ENCODE measurements at regions not wholly inside any gene's neighbourhood (a gene's known extent, or its start where the extent isn't known, plus 50 kb on each side); places are given as distances from the start of the nearest gene placed in this dataset.
"Not testable (repeated sequence)": the region's sequence is repeated elsewhere in the genome, so short reads cannot be mapped to it uniquely, and the experiment has no call there.

DNA sequence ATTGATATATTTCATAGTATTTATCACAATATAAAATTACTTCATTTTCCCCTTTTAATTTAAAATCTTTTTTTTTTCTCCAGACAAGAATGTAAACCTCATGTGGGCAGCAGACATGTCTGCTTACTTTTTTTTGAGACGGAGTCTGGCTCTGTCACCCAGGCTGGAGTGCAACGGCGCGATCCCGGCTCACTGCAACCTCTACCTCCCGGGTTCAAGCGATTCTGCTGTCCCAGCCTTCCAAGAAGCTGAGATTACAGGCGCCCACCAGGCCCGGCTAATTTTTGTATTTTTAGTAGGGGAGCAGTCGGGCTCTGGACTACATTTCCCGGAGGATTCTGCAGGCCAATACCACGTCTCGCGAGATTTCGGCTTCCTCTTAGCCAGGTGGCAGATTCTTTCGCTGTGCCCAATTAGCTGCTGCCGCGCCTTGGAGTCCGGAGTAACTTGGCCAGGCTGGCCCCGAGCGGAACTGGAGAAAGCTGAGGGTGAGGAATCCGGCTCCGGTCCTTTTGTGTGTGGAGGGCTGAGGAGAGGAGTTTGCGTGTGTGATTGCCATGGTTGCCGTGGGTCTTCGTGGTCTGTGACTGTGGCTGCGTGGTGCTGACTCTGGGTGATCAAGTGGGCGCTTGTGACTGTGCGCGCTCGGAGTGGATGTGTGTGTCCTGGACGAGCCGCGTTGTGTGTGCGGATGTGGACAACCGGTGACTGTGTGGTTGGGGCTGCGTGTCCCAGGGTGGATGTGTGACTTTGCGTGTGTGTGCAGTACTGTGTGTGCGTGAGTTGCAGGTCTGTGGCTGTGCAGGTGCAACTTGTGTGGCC, 313.0 kb upstream of the ZNF337 start:
- H3K4me1 Mint-ChIP-seq; H3K9me3 Mint-ChIP-seq (ENCODE audit: low read depth); ATAC-seq; H3K36me3 Mint-ChIP-seq; H3K27me3 Mint-ChIP-seq; CTCF ChIA-PET: not testable (repeated sequence)
- DNase-seq: peak; percentile 69
- peak overlapping the region; percentile 77 for H3K27ac Mint-ChIP-seq
- H3K4me3 Mint-ChIP-seq: peak overlapping the region; percentile 84

DNA sequence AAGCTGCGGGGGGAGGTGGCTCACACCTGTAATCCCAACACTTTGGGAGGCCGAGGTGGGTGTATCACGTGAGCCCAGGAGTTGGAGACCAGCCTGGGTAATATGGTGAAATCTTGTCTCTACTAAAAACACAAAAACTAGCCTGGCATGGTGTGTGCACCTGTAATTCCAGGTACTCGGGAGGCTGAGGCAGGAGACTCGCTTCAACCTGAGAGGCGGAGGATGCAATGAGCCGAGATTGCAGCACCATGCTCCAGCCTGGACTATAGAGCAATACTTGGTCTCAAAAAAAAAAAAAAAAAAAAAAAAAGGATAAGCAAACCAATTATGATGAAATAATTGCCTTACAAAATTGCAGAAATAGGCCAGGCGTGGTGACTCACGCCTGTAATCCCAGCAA, 311.4 kb upstream of the ZNF337 start:
- H3K27me3 Mint-ChIP-seq; H3K4me1 Mint-ChIP-seq; H3K27ac Mint-ChIP-seq; CTCF ChIA-PET; ATAC-seq; DNase-seq; H3K4me3 Mint-ChIP-seq; H3K36me3 Mint-ChIP-seq; H3K9me3 Mint-ChIP-seq (ENCODE audit: low read depth): not testable (repeated sequence)

DNA sequence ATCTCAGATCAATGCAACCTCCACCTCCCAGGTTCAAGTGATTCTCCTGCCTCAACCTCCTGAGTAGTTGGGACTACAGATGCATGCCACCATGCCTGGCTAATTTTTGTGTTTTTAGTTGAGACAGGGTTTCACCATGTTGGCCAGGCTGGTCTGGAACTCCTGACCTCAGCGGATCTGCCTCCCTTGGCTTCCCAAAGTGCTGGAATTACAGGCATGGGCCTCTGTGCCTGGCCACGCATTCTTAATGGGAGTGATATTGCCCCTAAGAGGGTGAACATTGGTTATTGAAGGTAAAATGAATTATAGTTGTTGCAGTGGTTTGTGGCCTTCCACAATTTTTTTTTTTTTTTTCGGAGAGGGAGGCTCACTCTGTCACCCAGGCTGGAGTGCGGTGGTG, 309.5 kb upstream of the ZNF337 start:
- H3K4me1 Mint-ChIP-seq; H3K4me3 Mint-ChIP-seq; H3K36me3 Mint-ChIP-seq; H3K27ac Mint-ChIP-seq; ATAC-seq; DNase-seq; CTCF ChIA-PET; H3K9me3 Mint-ChIP-seq (ENCODE audit: low read depth); H3K27me3 Mint-ChIP-seq: not testable (repeated sequence)

DNA sequence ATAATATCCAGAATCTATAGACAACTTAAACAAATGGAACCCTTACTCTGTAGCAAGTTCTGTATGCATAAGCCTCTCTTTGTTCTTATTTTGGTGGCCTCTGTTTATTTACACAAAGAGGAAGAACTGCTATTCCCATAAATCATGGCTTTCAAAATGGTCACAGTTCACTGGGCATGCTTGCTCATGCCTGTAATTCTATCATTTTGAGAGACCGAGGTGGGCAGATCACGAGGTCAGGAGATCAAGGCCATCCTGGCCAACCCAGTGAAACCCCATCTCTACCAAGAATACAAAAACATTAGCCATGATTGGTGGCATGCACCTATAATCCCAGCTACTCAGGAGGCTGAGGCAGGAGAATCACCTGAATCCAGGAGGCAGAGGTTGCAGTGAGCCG, 307.3 kb upstream of the ZNF337 start:
- DNase-seq; H3K36me3 Mint-ChIP-seq; ATAC-seq; H3K4me1 Mint-ChIP-seq; H3K4me3 Mint-ChIP-seq; H3K9me3 Mint-ChIP-seq (ENCODE audit: low read depth); CTCF ChIA-PET; H3K27ac Mint-ChIP-seq; H3K27me3 Mint-ChIP-seq: not testable (repeated sequence)

DNA sequence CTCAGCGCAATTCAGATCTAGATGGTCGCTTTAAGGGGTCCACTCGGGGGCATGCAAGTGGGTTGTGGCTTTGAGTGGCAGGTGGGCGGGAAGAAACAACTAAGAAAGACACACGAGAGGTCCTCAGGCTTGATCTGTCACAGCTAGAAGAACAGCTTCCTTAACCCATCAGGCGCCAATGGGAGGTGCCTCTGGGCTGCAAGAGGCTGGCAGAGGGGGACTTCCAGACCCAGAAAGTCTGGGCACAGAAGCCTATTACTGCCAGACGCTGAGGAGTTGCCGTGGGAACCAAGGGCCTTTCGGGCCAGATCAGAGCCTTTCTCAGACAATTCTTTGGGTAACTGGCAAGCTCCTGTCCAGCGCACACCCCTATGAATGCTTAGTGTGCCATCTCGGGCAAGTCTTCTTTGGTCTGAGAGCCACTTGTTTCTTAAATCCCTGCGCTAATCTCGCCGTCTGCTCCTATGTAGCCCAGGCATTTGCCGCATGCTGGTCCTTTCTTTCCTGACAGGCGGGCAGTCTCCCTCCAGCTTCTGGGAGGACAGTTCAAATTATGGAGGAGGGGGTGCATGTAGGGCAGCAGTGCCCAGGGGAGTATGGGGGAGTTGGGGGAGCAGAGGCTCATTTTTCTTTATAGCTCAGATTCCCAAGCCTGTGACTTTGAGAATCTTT, 300.9 kb upstream of the ZNF337 start:
- H3K9me3 Mint-ChIP-seq (ENCODE audit: low read depth); H3K27ac Mint-ChIP-seq; H3K4me3 Mint-ChIP-seq; DNase-seq; H3K27me3 Mint-ChIP-seq; ATAC-seq; CTCF ChIA-PET; H3K4me1 Mint-ChIP-seq; H3K36me3 Mint-ChIP-seq: not testable (repeated sequence)

DNA sequence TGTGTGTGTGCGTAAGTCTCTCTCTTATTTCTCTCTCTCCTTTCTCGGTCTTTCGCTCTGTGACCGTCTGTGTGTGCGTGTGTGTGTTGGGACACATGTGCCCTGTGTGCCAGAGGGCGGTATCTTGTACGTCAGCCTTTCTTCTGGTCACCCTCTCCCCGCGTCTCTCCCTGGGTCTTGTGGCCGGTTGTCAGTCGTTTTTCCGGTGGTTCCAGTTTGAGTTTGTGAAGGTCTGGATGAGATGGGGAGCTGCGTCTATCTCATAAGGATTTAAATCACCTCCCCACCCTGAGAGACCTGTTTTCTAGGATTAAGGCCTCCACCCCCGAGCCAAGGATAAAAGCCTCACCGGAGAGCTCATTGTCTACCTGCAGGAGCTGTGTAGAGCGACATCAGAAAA, 295.5 kb upstream of the ZNF337 start:
- DNase-seq (no peak), ATAC-seq (no peak)
- H3K27ac Mint-ChIP-seq: no peak overlapping the region
- CTCF ChIA-PET: no interaction called here
- H3K36me3 Mint-ChIP-seq: no peaks in the 10 kb centered on the region
- peaks cover 3% of the 10 kb centered on the region for H3K4me1 Mint-ChIP-seq
- no peaks in the 10 kb centered on the region for H3K9me3 Mint-ChIP-seq (ENCODE audit: low read depth)
- no peak overlapping the region for H3K4me3 Mint-ChIP-seq
- peaks cover 5% of the 10 kb centered on the region for H3K27me3 Mint-ChIP-seq

DNA sequence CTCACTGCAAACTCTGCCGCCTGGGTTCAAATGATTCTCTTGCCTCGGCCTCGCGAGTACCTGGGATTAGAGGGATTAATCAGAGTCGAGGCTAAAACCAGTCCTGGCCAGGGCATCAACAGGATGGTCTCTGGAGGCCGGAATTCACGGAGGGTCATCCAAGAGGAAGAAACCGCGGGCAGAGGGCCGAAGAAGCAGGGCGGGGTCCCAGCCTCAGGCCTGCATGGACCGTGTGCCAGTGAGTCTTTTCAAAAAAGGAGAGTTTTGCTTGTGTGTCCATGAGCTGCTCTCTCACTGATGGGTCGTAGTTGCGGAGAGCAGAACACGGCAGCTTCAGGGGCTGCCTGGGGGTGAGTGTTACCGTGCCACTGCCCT, 295.1 kb upstream of the ZNF337 start:
- Mint-ChIP-seq H3K4me3 (no peak overlapping the region), H3K4me1 (peaks cover 3% of the 10 kb centered on the region), H3K27ac (no peak overlapping the region), H3K9me3 (ENCODE audit: low read depth) (no peaks in the 10 kb centered on the region), H3K36me3 (no peaks in the 10 kb centered on the region), H3K27me3 (peaks cover 5% of the 10 kb centered on the region)
- ATAC-seq (no peak), DNase-seq (no peak)
- CTCF ChIA-PET: no interaction called here

DNA sequence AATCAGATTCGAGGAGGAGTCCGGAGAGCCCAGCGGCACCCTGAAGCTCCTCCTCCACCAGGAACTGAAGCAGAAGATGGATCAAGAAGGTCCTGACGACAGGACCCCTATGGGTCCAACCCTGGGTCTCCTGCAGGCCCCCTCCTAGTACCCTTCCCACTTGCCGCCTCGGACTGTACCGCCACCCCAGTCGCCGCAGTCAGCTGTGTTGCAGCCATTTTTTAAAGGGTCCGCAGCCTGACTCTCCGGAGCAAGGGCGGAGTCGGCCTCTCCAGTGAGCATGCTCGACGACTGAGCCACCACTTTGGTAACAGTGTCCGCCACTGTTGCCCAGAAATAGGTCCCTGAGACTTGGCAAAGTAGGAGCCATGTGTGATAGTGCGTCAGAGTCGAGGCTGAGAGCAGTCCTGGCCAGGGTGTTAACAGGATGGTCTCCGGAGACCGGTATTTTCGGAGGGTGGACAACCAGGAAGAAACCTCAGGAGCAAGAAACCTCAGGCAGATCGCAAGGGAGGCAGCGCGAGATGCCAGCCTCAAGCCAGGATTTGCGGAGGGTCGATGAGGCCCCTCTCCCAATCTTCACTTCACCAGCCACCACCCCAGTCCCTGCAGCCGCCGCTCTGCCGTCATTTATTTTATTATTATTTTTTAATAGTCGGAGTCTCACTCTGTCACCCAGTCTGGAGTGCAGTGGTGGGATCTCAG, 294.6 kb upstream of the ZNF337 start:
- Mint-ChIP-seq H3K27me3 (peaks cover 5% of the 10 kb centered on the region), H3K4me1 (peaks cover 3% of the 10 kb centered on the region), H3K36me3 (no peaks in the 10 kb centered on the region), H3K27ac (no peak overlapping the region), H3K9me3 (ENCODE audit: low read depth) (no peaks in the 10 kb centered on the region), H3K4me3 (no peak overlapping the region)
- CTCF ChIA-PET: no interaction called here
- DNase-seq (no peak), ATAC-seq (no peak)

DNA sequence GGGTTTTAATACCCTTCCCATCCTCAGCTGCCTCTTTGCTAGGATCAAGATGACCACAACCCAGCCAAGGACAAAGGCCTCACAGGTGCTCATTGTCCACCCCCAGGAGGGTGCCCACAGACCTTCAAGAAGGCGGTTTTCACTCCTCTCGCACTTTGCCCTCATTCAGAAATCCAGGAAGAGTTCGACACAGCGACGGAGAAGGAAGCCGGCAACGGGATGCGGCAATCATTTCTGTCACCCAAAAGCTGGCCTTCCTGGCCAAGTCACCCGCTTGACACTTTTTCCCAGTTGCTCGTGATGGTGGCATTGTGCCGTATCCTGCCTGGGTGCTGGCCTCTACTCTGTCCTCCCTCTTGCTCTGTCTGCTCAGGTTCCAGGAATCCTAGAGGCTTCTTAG, 293.0 kb upstream of the ZNF337 start:
- H3K9me3 Mint-ChIP-seq (ENCODE audit: low read depth); H3K36me3 Mint-ChIP-seq; DNase-seq; H3K4me1 Mint-ChIP-seq; H3K4me3 Mint-ChIP-seq; CTCF ChIA-PET; ATAC-seq; H3K27ac Mint-ChIP-seq; H3K27me3 Mint-ChIP-seq: not testable (repeated sequence)

DNA sequence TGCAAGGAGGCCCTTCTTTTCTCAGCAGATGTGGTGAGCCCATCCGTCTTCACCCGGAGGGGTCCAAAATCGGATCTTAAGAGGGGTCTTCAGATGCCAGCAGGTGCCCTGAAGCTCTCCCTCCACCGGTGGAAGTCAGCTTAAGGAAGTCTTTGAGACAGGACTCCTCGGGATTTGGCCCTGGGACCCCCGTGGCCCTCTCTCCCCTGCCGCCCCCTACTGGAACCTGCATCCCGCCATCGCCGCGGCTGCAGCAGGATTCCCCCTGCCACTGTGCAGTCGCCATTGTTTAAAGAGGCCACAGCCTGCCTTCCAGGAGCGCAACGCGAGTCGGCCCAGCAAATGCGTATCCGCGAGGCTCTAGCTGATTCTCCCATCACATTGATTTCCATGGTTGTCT, 292.5 kb upstream of the ZNF337 start:
- CTCF ChIA-PET: no interaction called here
- peaks cover 5% of the 10 kb centered on the region for H3K4me1 Mint-ChIP-seq
- no peak overlapping the region for H3K27ac Mint-ChIP-seq
- ATAC-seq: no peak
- H3K9me3 Mint-ChIP-seq (ENCODE audit: low read depth): no peaks in the 10 kb centered on the region
- H3K4me3 Mint-ChIP-seq: no peak overlapping the region
- peaks cover 4% of the 10 kb centered on the region for H3K27me3 Mint-ChIP-seq
- no peak for DNase-seq
- H3K36me3 Mint-ChIP-seq: no peaks in the 10 kb centered on the region

DNA sequence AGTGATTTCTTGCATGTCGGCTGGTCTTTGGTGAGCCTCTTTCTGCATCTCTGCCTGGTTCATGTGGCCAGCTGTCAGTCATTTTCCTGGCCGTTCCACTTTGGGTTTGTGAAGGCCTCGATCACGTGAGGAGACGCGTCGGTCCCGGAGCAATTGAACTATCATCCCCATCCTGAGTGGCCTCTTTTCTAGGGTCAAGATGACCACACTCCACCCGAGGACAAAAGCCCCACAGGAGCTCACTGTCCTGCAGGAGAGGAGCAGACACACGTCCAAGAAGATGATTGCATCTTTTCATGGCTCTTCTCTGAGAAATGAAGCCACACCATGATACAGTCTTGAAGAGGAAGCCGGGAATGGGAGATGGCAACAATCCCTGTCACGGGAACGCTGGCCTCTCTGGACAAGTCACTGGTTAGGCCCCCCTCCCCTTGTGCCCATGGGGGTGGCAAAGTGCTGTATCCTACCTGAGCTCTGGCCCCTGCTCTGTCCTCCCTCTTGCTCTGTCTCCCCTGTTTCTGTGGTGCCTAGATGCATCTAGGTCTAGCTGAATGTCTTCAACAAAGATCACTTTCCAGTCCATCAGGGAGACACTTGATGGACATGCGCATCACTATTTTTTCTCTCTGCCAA, 291.4 kb upstream of the ZNF337 start:
- H3K27me3 Mint-ChIP-seq; DNase-seq; H3K27ac Mint-ChIP-seq; H3K4me3 Mint-ChIP-seq; ATAC-seq; H3K9me3 Mint-ChIP-seq (ENCODE audit: low read depth); CTCF ChIA-PET; H3K4me1 Mint-ChIP-seq; H3K36me3 Mint-ChIP-seq: not testable (repeated sequence)

DNA sequence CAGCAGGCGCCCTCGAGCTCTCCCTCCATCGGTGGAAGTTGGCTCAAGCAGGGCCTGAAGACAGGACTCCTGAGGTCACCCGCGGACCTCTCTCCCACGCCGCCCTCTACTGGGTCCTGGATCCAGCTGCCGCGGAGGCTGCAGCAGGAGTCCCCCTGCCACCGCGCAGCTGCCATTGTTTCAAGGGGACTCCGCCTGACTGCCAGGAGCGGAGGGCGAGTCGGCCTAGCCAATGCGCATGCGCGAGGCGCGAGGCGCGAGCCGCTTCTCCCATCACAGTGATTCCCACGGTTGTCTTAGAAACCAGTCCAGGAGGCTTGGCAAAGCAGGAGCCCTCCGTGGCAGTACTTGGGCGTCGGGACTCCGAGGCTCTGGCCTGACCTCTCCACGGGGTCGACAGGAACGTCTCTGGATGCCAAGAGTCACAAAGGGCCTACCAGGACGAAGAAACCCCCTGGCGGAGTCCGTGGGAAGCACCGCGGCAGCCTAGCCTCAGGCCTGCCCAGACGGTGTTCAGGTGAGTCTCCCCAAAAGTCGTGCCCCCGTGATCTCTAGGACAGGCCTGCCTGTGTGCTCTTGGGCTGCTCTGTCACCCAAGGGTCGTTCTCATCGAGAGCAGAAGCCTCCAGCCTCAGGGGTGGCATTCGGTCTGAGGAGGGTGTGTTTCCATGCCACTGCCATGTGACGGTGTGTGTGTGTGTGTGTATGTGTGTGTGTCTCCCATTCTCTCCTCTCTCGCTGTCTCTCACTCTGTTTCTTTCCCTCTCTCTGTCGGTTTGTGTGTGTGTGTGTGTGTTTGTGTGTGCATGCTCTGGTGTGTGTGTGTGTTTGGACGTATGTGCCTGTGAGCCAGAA, 290.6 kb upstream of the ZNF337 start:
- peaks cover 10% of the 10 kb centered on the region for H3K4me1 Mint-ChIP-seq
- DNase-seq (peak; percentile 55), ATAC-seq (peak; percentile 71)
- H3K27me3 Mint-ChIP-seq: peaks cover 4% of the 10 kb centered on the region
- peak overlapping the region; percentile 57 for H3K4me3 Mint-ChIP-seq
- H3K27ac Mint-ChIP-seq: no peak overlapping the region
- H3K9me3 Mint-ChIP-seq (ENCODE audit: low read depth): no peaks in the 10 kb centered on the region
- CTCF ChIA-PET: no interaction called here
- H3K36me3 Mint-ChIP-seq: no peaks in the 10 kb centered on the region

DNA sequence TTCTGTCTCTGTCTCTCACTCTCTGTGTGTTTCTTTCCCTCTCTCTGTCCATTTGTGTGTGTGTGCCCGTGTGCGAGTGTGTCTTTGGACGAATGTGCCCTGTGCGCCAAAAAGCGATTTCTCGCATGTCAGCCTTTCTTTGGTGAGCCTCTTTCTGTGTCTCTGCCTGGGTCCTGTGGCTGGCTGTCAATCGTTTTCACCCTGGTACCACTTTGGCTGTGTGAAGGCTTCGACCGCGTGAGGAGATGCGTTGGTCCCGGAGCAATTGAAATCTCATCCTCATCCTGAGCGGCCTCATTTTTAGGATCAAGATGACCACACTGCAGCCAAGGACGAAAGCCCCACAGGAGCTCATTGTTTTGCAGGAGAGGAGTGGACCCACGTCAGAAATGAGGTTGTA, 288.9 kb upstream of the ZNF337 start:
- H3K9me3 Mint-ChIP-seq (ENCODE audit: low read depth): no peaks in the 10 kb centered on the region
- peaks cover 4% of the 10 kb centered on the region for H3K27me3 Mint-ChIP-seq
- H3K4me1 Mint-ChIP-seq: peaks cover 10% of the 10 kb centered on the region
- ATAC-seq (no peak), DNase-seq (no peak)
- H3K27ac Mint-ChIP-seq: no peak overlapping the region
- CTCF ChIA-PET: no interaction called here
- no peak overlapping the region for H3K4me3 Mint-ChIP-seq
- no peaks in the 10 kb centered on the region for H3K36me3 Mint-ChIP-seq

Measured in activated CD8-positive, alpha-beta memory T cell treated with anti-CD3 and anti-CD28 coated beads, Interleukin-2, amount 10 ng/mL, durations not matched to agents 7 days and 5 days (primary cell).